Endothelial cell (in vitro differentiated cells): ENCODE measurements at regions not wholly inside any gene's neighbourhood (a gene's known extent, or its start where the extent isn't known, plus 50 kb on each side); places are given as distances from the start of the nearest gene placed in this dataset.

Experiments used
- DNase-seq: peaks from one replicate; pipeline ENCODE4 v3.0.0; 2021; ENCODE audit warnings: low spot score
- H3K27ac Mint-ChIP-seq: one replicate; pipeline ENCODE4 v1.8.0; 2021; ENCODE audit warnings: mixed read lengths, inconsistent platforms; ENCODE audit not compliant: unreplicated experiment
- H3K27me3 Mint-ChIP-seq: one replicate; pipeline ENCODE4 v1.8.0; 2021; ENCODE audit warnings: mild to moderate bottlenecking, moderate library complexity, mixed read lengths, inconsistent platforms; ENCODE audit not compliant: unreplicated experiment
- H3K36me3 Mint-ChIP-seq: one replicate; pipeline ENCODE4 v1.8.0; 2021; ENCODE audit warnings: mild to moderate bottlenecking, low read depth, mixed read lengths, inconsistent platforms; ENCODE audit not compliant: unreplicated experiment
- H3K4me1 Mint-ChIP-seq: one replicate; pipeline ENCODE4 v1.8.0; 2021; ENCODE audit warnings: mild to moderate bottlenecking, mixed read lengths, inconsistent platforms; ENCODE audit not compliant: unreplicated experiment
- H3K4me3 Mint-ChIP-seq: one replicate; pipeline ENCODE4 v1.8.0; 2021; ENCODE audit warnings: mild to moderate bottlenecking, mixed read lengths, inconsistent platforms; ENCODE audit not compliant: unreplicated experiment
- H3K9me3 Mint-ChIP-seq: one replicate; pipeline ENCODE4 v1.8.0; 2021; ENCODE audit warnings: mixed read lengths, inconsistent platforms; ENCODE audit not compliant: unreplicated experiment
- CTCF ChIP-seq: fragments of 200-600 bp; sonication (generic); IDR thresholded peaks from one replicate; pipeline ENCODE4 v1.5.0; 2021; ENCODE audit warnings: antibody characterized with exemption; ENCODE audit not compliant: unreplicated experiment

GRCh38 chr3:42020684-42021307, 58.9 kb upstream of the ULK4 start:
- H3K27ac Mint-ChIP-seq: no peak overlapping the region
- no peaks in the 10 kb centered on the region for H3K9me3 Mint-ChIP-seq
- H3K36me3 Mint-ChIP-seq: no peaks in the 10 kb centered on the region
- no peak for TF ChIP-seq CTCF
- no peak overlapping the region for H3K4me3 Mint-ChIP-seq
- H3K4me1 Mint-ChIP-seq: peaks cover 29% of the 10 kb centered on the region
- DNase-seq: no peak
- peaks cover 3% of the 10 kb centered on the region for H3K27me3 Mint-ChIP-seq

- no peaks in the 10 kb centered on the region for H3K27me3 Mint-ChIP-seq
- DNase-seq: no peak
- H3K4me3 Mint-ChIP-seq: no peak overlapping the region
- peaks cover 5% of the 10 kb centered on the region for H3K36me3 Mint-ChIP-seq
- peaks cover 28% of the 10 kb centered on the region for H3K4me1 Mint-ChIP-seq
- H3K9me3 Mint-ChIP-seq: no peaks in the 10 kb centered on the region
- H3K27ac Mint-ChIP-seq: no peak overlapping the region
- TF ChIP-seq CTCF: no peak
Observed at GRCh38 chr3:42019953-42020260, 58.0 kb upstream of the ULK4 start.

GRCh38 chr3:42019144-42019952, 57.4 kb upstream of the ULK4 start:
- Mint-ChIP-seq H3K36me3 (peaks cover 9% of the 10 kb centered on the region), H3K4me3 (no peak overlapping the region), H3K27ac (no peak overlapping the region), H3K9me3 (no peaks in the 10 kb centered on the region), H3K4me1 (peaks cover 27% of the 10 kb centered on the region), H3K27me3 (peaks cover 4% of the 10 kb centered on the region)
- no peak for TF ChIP-seq CTCF
- DNase-seq: no peak

GRCh38 chr3:42014921-42015533, 53.1 kb upstream of the ULK4 start:
- DNase-seq: no peak
- TF ChIP-seq CTCF: no peak
- Mint-ChIP-seq H3K36me3 (peaks cover 10% of the 10 kb centered on the region), H3K27me3 (peaks cover 5% of the 10 kb centered on the region), H3K27ac (peak overlapping the region; percentile 81), H3K9me3 (no peaks in the 10 kb centered on the region), H3K4me3 (peak overlapping the region; percentile 96), H3K4me1 (peaks cover 21% of the 10 kb centered on the region)

GRCh38 chr3:42014458-42014920, 52.6 kb upstream of the ULK4 start:
- DNase-seq: no peak
- Mint-ChIP-seq H3K36me3 (peaks cover 10% of the 10 kb centered on the region), H3K9me3 (no peaks in the 10 kb centered on the region), H3K27ac (peak overlapping the region; percentile 81), H3K27me3 (peaks cover 5% of the 10 kb centered on the region), H3K4me3 (peak overlapping the region; percentile 96), H3K4me1 (peaks cover 18% of the 10 kb centered on the region)
- TF ChIP-seq CTCF: no peak
